GM12873 (cell line): ENCODE measurements at regions not wholly inside any gene's neighbourhood (a gene's known extent, or its start where the extent isn't known, plus 50 kb on each side); places are given as distances from the start of the nearest gene placed in this dataset.

Experiments used
- CTCF ChIP-seq: IDR thresholded peaks from 2 replicates; pipeline ENCODE4 v1.5.1; 2012; ENCODE audit warnings: low read depth, mild to moderate bottlenecking, moderate library complexity, low read length, control low read depth; ENCODE audit not compliant: insufficient read depth; ENCODE audit errors: missing control alignments

- TF ChIP-seq CTCF, result no peak
Observed at GRCh38 chr12:116650062-116650461, 87.8 kb downstream of the SPRING1 start.

GRCh38 chr12:116647813-116648212, 88.6 kb downstream of the MAP1LC3B2 start:
- TF ChIP-seq CTCF, result no peak

- no peak for TF ChIP-seq CTCF
Observed at GRCh38 chr12:116646901-116647300, 87.7 kb downstream of the MAP1LC3B2 start.

GRCh38 chr12:116644806-116645205, 85.6 kb downstream of the MAP1LC3B2 start:
- TF ChIP-seq CTCF, result no peak

GRCh38 chr12:116642683-116643082, 83.5 kb downstream of the MAP1LC3B2 start:
- no peak for TF ChIP-seq CTCF

GRCh38 chr12:116642106-116642505, 82.9 kb downstream of the MAP1LC3B2 start:
- no peak for TF ChIP-seq CTCF

- no peak for TF ChIP-seq CTCF
Observed at GRCh38 chr12:116640281-116640680, 81.1 kb downstream of the MAP1LC3B2 start.
